Nephron progenitor cell (in vitro differentiated cells): ENCODE measurements at regions not wholly inside any gene's neighbourhood (a gene's known extent, or its start where the extent isn't known, plus 50 kb on each side); places are given as distances from the start of the nearest gene placed in this dataset.
A peak's percentile ranks its signal among the peaks of the same experiment; 100 is the strongest.

Source experiments
- DNase-seq: peaks from one replicate; pipeline ENCODE4 v3.0.0; 2021
- H3K27ac Mint-ChIP-seq: 2 replicates; pipeline ENCODE4 v1.8.0; 2021; ENCODE audit warnings: mild to moderate bottlenecking, moderate library complexity, mixed read lengths
- H3K27me3 Mint-ChIP-seq: 2 replicates; pipeline ENCODE4 v1.8.0; 2021; ENCODE audit warnings: mild to moderate bottlenecking, low read depth, mixed read lengths; ENCODE audit not compliant: poor library complexity
- H3K36me3 Mint-ChIP-seq: 2 replicates; pipeline ENCODE4 v1.8.0; 2021; ENCODE audit warnings: low read depth, mixed read lengths
- H3K4me1 Mint-ChIP-seq: 2 replicates; pipeline ENCODE4 v1.8.0; 2021; ENCODE audit warnings: mixed read lengths
- H3K4me3 Mint-ChIP-seq: 2 replicates; pipeline ENCODE4 v1.8.0; 2021; ENCODE audit warnings: mild to moderate bottlenecking, moderate library complexity, mixed read lengths
- H3K9me3 Mint-ChIP-seq: 2 replicates; pipeline ENCODE4 v1.8.0; 2021; ENCODE audit warnings: mild to moderate bottlenecking, moderate library complexity, mixed read lengths
- CTCF ChIP-seq: fragments of 200-600 bp; sonication (generic); IDR thresholded peaks from 2 replicates; pipeline ENCODE4 v1.5.0; 2021; ENCODE audit warnings: antibody characterized with exemption

GRCh38 chr7:155963771-155964195 lies 151.5 kb upstream of the SHH start:
- peaks cover 6% of the 10 kb centered on the region for H3K4me1 Mint-ChIP-seq
- DNase-seq, result no peak
- no peak overlapping the region for H3K4me3 Mint-ChIP-seq
- H3K27ac Mint-ChIP-seq, result no peak overlapping the region
- no peak for TF ChIP-seq CTCF
- H3K27me3 Mint-ChIP-seq, result peaks cover 41% of the 10 kb centered on the region
- no peaks in the 10 kb centered on the region for H3K9me3 Mint-ChIP-seq
- H3K36me3 Mint-ChIP-seq, result no peaks in the 10 kb centered on the region

GRCh38 chr7:155963356-155963755 lies 151.1 kb upstream of the SHH start:
- H3K9me3 Mint-ChIP-seq, result no peaks in the 10 kb centered on the region
- no peaks in the 10 kb centered on the region for H3K36me3 Mint-ChIP-seq
- H3K27ac Mint-ChIP-seq, result no peak overlapping the region
- peaks cover 41% of the 10 kb centered on the region for H3K27me3 Mint-ChIP-seq
- TF ChIP-seq CTCF, result no peak
- peaks cover 6% of the 10 kb centered on the region for H3K4me1 Mint-ChIP-seq
- no peak overlapping the region for H3K4me3 Mint-ChIP-seq
- no peak for DNase-seq

GRCh38 chr7:155962968-155963300 lies 150.7 kb upstream of the SHH start:
- H3K36me3 Mint-ChIP-seq, result no peaks in the 10 kb centered on the region
- H3K27me3 Mint-ChIP-seq, result peaks cover 41% of the 10 kb centered on the region
- H3K4me3 Mint-ChIP-seq, result no peak overlapping the region
- no peak for TF ChIP-seq CTCF
- H3K9me3 Mint-ChIP-seq, result no peaks in the 10 kb centered on the region
- peaks cover 6% of the 10 kb centered on the region for H3K4me1 Mint-ChIP-seq
- H3K27ac Mint-ChIP-seq, result no peak overlapping the region
- DNase-seq, result no peak

- Mint-ChIP-seq H3K27me3 (peaks cover 37% of the 10 kb centered on the region), H3K9me3 (no peaks in the 10 kb centered on the region), H3K36me3 (no peaks in the 10 kb centered on the region), H3K4me1 (peaks cover 6% of the 10 kb centered on the region), H3K27ac (no peak overlapping the region), H3K4me3 (no peak overlapping the region)
- no peak for DNase-seq
- TF ChIP-seq CTCF, result no peak
These were observed 150.1 kb upstream of the SHH start for GRCh38 chr7:155962191-155962967.

- peak; percentile 31 for DNase-seq
- H3K36me3 Mint-ChIP-seq, result no peaks in the 10 kb centered on the region
- no peaks in the 10 kb centered on the region for H3K9me3 Mint-ChIP-seq
- H3K4me3 Mint-ChIP-seq, result peak overlapping the region; percentile 8
- peaks cover 35% of the 10 kb centered on the region for H3K27me3 Mint-ChIP-seq
- H3K27ac Mint-ChIP-seq, result peak overlapping the region; percentile 24
- peaks cover 6% of the 10 kb centered on the region for H3K4me1 Mint-ChIP-seq
- no peak for TF ChIP-seq CTCF
These were observed 149.3 kb upstream of the SHH start for GRCh38 chr7:155961241-155962190.
